ENCODE measurements at regions not wholly inside any gene's neighbourhood (a gene's known extent, or its start where the extent isn't known, plus 50 kb on each side); places are given as distances from the start of the nearest gene placed in this dataset.

DNA sequence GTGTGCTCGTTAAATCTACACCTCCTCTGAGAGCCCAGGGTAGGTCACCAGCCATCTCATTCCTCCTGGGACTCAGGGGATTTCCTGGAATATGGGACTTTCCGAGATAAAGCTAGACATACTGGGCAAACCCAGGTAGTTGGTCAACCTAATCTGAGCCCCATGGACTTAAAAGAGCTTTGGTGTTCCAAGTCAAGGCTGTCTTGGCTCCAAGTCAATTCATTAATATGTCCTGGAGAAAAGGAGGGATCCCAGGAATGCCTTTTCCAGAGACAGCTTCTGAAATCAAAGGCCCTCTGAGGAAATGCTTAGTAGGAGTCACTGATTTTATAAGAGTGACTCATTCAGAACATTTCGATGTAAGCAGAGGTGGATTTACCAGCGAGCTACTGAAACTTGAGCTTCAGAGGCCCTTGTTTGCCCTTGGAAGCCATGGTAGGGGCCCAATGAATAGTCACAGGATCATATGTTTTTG is 137.3 kb upstream of the UBE2E1 start:
- TF ChIP-seq, protein P1, sequence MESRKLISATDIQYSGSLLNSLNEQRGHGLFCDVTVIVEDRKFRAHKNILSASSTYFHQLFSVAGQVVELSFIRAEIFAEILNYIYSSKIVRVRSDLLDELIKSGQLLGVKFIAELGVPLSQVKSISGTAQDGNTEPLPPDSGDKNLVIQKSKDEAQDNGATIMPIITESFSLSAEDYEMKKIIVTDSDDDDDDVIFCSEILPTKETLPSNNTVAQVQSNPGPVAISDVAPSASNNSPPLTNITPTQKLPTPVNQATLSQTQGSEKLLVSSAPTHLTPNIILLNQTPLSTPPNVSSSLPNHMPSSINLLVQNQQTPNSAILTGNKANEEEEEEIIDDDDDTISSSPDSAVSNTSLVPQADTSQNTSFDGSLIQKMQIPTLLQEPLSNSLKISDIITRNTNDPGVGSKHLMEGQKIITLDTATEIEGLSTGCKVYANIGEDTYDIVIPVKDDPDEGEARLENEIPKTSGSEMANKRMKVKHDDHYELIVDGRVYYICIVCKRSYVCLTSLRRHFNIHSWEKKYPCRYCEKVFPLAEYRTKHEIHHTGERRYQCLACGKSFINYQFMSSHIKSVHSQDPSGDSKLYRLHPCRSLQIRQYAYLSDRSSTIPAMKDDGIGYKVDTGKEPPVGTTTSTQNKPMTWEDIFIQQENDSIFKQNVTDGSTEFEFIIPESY (IDR thresholded peaks at IDR 0.05), result no peak
- TF ChIP-seq JUND (IDR thresholded peaks at IDR 0.05), result no peak
- no peak for TF ChIP-seq YY1 (IDR thresholded peaks at IDR 0.05)
- TF ChIP-seq CTCF (IDR thresholded peaks at IDR 0.05; ENCODE audit: low read depth, low read length, missing input control), result no peak
- TF ChIP-seq, protein P2, sequence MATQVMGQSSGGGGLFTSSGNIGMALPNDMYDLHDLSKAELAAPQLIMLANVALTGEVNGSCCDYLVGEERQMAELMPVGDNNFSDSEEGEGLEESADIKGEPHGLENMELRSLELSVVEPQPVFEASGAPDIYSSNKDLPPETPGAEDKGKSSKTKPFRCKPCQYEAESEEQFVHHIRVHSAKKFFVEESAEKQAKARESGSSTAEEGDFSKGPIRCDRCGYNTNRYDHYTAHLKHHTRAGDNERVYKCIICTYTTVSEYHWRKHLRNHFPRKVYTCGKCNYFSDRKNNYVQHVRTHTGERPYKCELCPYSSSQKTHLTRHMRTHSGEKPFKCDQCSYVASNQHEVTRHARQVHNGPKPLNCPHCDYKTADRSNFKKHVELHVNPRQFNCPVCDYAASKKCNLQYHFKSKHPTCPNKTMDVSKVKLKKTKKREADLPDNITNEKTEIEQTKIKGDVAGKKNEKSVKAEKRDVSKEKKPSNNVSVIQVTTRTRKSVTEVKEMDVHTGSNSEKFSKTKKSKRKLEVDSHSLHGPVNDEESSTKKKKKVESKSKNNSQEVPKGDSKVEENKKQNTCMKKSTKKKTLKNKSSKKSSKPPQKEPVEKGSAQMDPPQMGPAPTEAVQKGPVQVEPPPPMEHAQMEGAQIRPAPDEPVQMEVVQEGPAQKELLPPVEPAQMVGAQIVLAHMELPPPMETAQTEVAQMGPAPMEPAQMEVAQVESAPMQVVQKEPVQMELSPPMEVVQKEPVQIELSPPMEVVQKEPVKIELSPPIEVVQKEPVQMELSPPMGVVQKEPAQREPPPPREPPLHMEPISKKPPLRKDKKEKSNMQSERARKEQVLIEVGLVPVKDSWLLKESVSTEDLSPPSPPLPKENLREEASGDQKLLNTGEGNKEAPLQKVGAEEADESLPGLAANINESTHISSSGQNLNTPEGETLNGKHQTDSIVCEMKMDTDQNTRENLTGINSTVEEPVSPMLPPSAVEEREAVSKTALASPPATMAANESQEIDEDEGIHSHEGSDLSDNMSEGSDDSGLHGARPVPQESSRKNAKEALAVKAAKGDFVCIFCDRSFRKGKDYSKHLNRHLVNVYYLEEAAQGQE (IDR thresholded peaks at IDR 0.05), result no peak

Measured in liver (tissue), 3 donors.